ENCODE measurements at regions not wholly inside any gene's neighbourhood (a gene's known extent, or its start where the extent isn't known, plus 50 kb on each side); places are given as distances from the start of the nearest gene placed in this dataset.

GRCh38 chr6:21392177-21392576 is 201.4 kb upstream of the SOX4 start:
- no peaks in the 10 kb centered on the region for H3K27me3 ChIP-seq (replicated peaks; ENCODE audit: insufficient read depth)
- no peaks in the 10 kb centered on the region for H3K9me3 ChIP-seq
- no peak for ATAC-seq (ENCODE audit: insufficient number of reproducible peaks, low FRiP score, low read depth)
- DNase-seq (ENCODE audit: low spot score) = no peak
- no peak for TF ChIP-seq CTCF (IDR thresholded peaks at IDR 0.05)
- H3K4me1 ChIP-seq (ENCODE audit: control insufficient read depth in 1 of 2, low read depth in 2 of 2) = peaks cover 0 to 5% of the 10 kb centered on the region in 2 donors
- H3K4me3 ChIP-seq = no peak overlapping the region
- H3K36me3 ChIP-seq = no peaks in the 10 kb centered on the region
- no peak overlapping the region for H3K27ac ChIP-seq

GRCh38 chr6:21393441-21394165 is 199.9 kb upstream of the SOX4 start:
- Histone ChIP-seq H3K4me3 (no peak overlapping the region), H3K27me3 (replicated peaks; ENCODE audit: insufficient read depth) (no peaks in the 10 kb centered on the region), H3K36me3 (no peaks in the 10 kb centered on the region), H3K27ac (no peak overlapping the region), H3K4me1 (ENCODE audit: control insufficient read depth in 1 of 2, low read depth in 2 of 2) (peaks cover 0 to 5% of the 10 kb centered on the region in 2 donors), H3K9me3 (no peaks in the 10 kb centered on the region)
- ATAC-seq (ENCODE audit: insufficient number of reproducible peaks, low FRiP score, low read depth) = no peak
- no peak for TF ChIP-seq CTCF (IDR thresholded peaks at IDR 0.05)
- no peak for DNase-seq (ENCODE audit: low spot score)

- no peak for TF ChIP-seq CTCF (IDR thresholded peaks at IDR 0.05)
- no peak overlapping the region for H3K4me3 ChIP-seq
- no peak overlapping the region for H3K27ac ChIP-seq
- H3K4me1 ChIP-seq (ENCODE audit: control insufficient read depth in 1 of 2, low read depth in 2 of 2) = peaks cover 0 to 5% of the 10 kb centered on the region in 2 donors
- ATAC-seq (ENCODE audit: insufficient number of reproducible peaks, low FRiP score, low read depth) (no peak), DNase-seq (ENCODE audit: low spot score) (no peak)
- H3K36me3 ChIP-seq = no peaks in the 10 kb centered on the region
- no peaks in the 10 kb centered on the region for H3K9me3 ChIP-seq
- H3K27me3 ChIP-seq (replicated peaks; ENCODE audit: insufficient read depth) = no peaks in the 10 kb centered on the region
Observed at GRCh38 chr6:21395121-21395520, 198.4 kb upstream of the SOX4 start.

GRCh38 chr6:21396313-21396712 is 197.2 kb upstream of the SOX4 start:
- no peaks in the 10 kb centered on the region for H3K36me3 ChIP-seq
- DNase-seq (ENCODE audit: low spot score) (no peak), ATAC-seq (ENCODE audit: insufficient number of reproducible peaks, low FRiP score, low read depth) (no peak)
- no peaks in the 10 kb centered on the region for H3K27me3 ChIP-seq (replicated peaks; ENCODE audit: insufficient read depth)
- H3K9me3 ChIP-seq = no peaks in the 10 kb centered on the region
- H3K27ac ChIP-seq = no peak overlapping the region
- no peak for TF ChIP-seq CTCF (IDR thresholded peaks at IDR 0.05)
- H3K4me1 ChIP-seq (ENCODE audit: control insufficient read depth in 1 of 2, low read depth in 2 of 2) = peaks cover 0 to 5% of the 10 kb centered on the region in 2 donors
- H3K4me3 ChIP-seq = no peak overlapping the region

DNA sequence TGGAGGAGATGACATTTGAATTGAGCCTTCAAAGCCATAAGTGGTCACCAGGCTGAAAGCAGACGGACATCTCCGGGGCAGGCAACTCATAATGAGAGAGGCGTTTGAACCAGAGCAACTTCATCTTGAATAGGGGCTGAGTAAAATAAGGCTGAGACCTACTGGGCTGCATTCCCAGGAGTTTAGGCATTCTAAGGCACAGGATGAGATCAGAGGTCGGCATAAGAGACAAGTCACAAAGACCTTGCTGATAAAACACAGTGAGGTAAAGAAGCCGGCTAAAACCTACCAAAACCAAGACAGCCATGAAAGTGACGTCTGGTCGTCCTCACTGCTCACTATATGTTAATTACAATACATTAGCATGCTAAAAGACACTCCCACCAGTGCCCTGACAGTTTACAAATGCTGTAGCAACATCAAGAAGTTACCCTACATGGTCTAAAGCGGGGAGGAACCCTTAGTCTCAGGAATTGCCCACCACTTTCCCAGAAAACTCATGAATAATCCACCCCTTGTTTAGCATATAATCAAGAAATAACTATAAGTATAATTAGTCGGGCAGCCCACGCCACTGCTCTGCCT is 194.7 kb upstream of the SOX4 start:
- DNase-seq (ENCODE audit: low spot score) (no peak), ATAC-seq (ENCODE audit: insufficient number of reproducible peaks, low FRiP score, low read depth) (no peak)
- Histone ChIP-seq H3K4me1 (ENCODE audit: control insufficient read depth in 1 of 2, low read depth in 2 of 2) (peaks cover 0 to under 1% of the 10 kb centered on the region in 2 donors), H3K36me3 (no peaks in the 10 kb centered on the region), H3K27ac (no peak overlapping the region), H3K4me3 (no peak overlapping the region), H3K27me3 (replicated peaks; ENCODE audit: insufficient read depth) (no peaks in the 10 kb centered on the region), H3K9me3 (no peaks in the 10 kb centered on the region)
- no peak for TF ChIP-seq CTCF (IDR thresholded peaks at IDR 0.05)

Measured in thoracic aorta (tissue), 2 donors.